ENCODE measurements at regions not wholly inside any gene's neighbourhood (a gene's known extent, or its start where the extent isn't known, plus 50 kb on each side); places are given as distances from the start of the nearest gene placed in this dataset.

DNA sequence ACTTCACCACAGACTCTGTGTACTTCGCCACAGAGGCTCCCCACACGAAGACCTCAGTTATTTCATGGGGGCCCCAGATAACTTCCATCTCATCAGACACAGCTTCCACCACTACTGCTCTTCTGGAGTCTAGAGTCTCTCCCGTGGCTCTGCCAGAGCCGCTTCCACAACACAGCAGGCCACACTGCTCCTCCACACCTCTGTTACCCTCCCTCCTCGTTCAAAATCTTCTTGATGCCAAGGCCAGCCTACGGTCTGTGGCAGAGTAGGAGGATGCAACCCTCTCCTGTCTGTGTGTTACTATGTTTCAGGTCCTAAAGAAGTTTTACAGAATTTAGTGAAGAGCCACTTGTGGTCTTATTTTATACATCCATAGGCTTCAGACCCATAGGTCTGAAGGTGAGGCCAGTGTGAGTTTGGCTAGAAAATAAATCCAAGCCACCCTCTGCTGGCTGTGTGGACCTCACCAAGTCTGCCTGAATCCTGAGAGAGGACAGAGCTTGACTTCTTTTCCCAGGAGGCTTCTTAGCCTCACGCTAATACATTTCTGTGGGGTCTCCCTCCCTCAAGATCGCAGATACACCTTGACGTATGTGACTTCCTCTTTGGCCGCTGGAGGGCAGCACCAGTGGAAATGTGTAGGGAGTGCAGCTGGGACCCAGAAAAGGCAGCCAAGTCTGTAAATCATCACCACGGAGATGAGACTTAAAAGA, 197.7 kb downstream of the FAXC start (continued):
- TF ChIP-seq CTCF (IDR thresholded peaks at IDR 0.05 in 2 of 3, conservative IDR thresholded peaks at IDR 0.05 in 1 of 3; ENCODE audit: insufficient read depth in 2 of 3, low read depth in 1 of 3, low read length in 3 of 3) (peak; percentile 45 to 80 (median 70)), CREM (IDR thresholded peaks at IDR 0.05; ENCODE audit: low read depth) (peak; percentile 62), NFYB (IDR thresholded peaks at IDR 0.05; ENCODE audit: extremely low read depth, insufficient read length) (no peak), ZNF561 (CRISPR knock-in tag; conservative IDR thresholded peaks at IDR 0.05) (no peak), RAD21 (CRISPR knock-in tag; conservative IDR thresholded peaks at IDR 0.05 in 1 of 2, IDR thresholded peaks at IDR 0.05 in 1 of 2) (peak; percentile 35 to 51; a peak in 3 of 4 replicates), MEIS2 (IDR thresholded peaks at IDR 0.05; ENCODE audit: partially characterized antibody) (peak; percentile 23), HDAC2 (IDR thresholded peaks at IDR 0.05) (no peak), CHD1 (IDR thresholded peaks at IDR 0.05; ENCODE audit: low read length) (no peak)

- TF ChIP-seq MAFG (tag; conservative IDR thresholded peaks at IDR 0.05) = peak; percentile 21; the same call in 1 of the 2 replicates
- no peak for TF ChIP-seq RHOXF2B (CRISPR knock-in tag; conservative IDR thresholded peaks at IDR 0.05)
- TF ChIP-seq ZNF316 (IDR thresholded peaks at IDR 0.05) = peak; percentile 47
- ChIA-PET CTCF (ENCODE audit: low intra/inter-chr PET ratio) (no interaction called here), POLR2A (no interaction called here)
- Histone ChIP-seq H3K27ac (ENCODE audit: extremely low read depth, low read depth, low read length) (no peak overlapping the region), H3K4me2 (ENCODE audit: insufficient read depth, low read length) (no peak overlapping the region), H4K20me1 (replicated peaks; ENCODE audit: control insufficient read depth, insufficient read depth, low read length) (no peaks in the 10 kb centered on the region), H3K9me1 (ENCODE audit: control insufficient read depth, insufficient read depth, low read length) (no peaks in the 10 kb centered on the region), H3K36me3 (ENCODE audit: control insufficient read depth, insufficient read depth, low read length) (no peaks in the 10 kb centered on the region), H3K27me3 (ENCODE audit: control insufficient read depth in 2 of 2, insufficient read depth in 2 of 2, low read length in 2 of 2) (no peaks in the 10 kb centered on the region; a peak in 1 of 5 replicates), H3K9ac (ENCODE audit: insufficient read depth in 1 of 2, low read depth in 2 of 2, low read length in 2 of 2) (no peak overlapping the region), H3K9me3 (replicated peaks; ENCODE audit: control insufficient read depth, insufficient read depth, low read depth, low read length) (no peaks in the 10 kb centered on the region), H2AFZ (ENCODE audit: low read depth, low read length) (no peak overlapping the region), H3K4me3 (no peak overlapping the region), H3K79me2 (ENCODE audit: control insufficient read depth, insufficient read depth, low read length) (no peaks in the 10 kb centered on the region), H3K4me1 (replicated peaks in 1 of 2; ENCODE audit: control insufficient read depth in 2 of 2, insufficient read depth in 2 of 2, low read length in 2 of 2) (no peaks in the 10 kb centered on the region)
- BruUV-seq (replicated peaks) = no TSS peak
- FAIRE-seq (no peak), ATAC-seq (no peak), DNase-seq (ENCODE audit: extremely low read depth in 1 of 4, low spot score in 3 of 4) (no peak)
- 0% methylated on average over 2 of the region's 2 CpGs for WGBS (ENCODE audit: insufficient coverage, low coverage, missing lambda C conversion rate)
- intact Hi-C loops (cut with micrococcal nuclease) (no loop called here), in situ Hi-C loops (cut with MboI) (no loop called here)
Measured at GRCh38 chr6:99148761-99149160, 200.7 kb downstream of the FAXC start.

Data from K562 (cell line).